Esophagus muscularis mucosa (tissue), 3 donors: ENCODE measurements at regions not wholly inside any gene's neighbourhood (a gene's known extent, or its start where the extent isn't known, plus 50 kb on each side); places are given as distances from the start of the nearest gene placed in this dataset.

Experiments
- CTCF ChIP-seq, 3 experiments: fragments of 200-600 bp in 2 of 3; fragments of 450-650 bp in 1 of 3; sonication (generic) in 2 of 3; IDR thresholded peaks; one replicate each; pipeline ENCODE4 v1.5.1; 2017 to 2019; ENCODE audit warnings: antibody characterized with exemption in 3 of 3, mild to moderate bottlenecking in 2 of 3, moderate library complexity in 1 of 3
- POLR2A ChIP-seq: fragments of 450-650 bp; IDR thresholded peaks from one replicate; pipeline ENCODE4 v1.6.1; 2017; ENCODE audit warnings: antibody characterized with exemption, moderate library complexity, mild to moderate bottlenecking, low read depth

- TF ChIP-seq CTCF (IDR thresholded peaks at IDR 0.05) (no peak), POLR2A (no peak)
These were observed 141.9 kb downstream of the PSAT1 start for GRCh38 chr9:78438780-78439179.
